HG03097 (cell line): ENCODE measurements at regions not wholly inside any gene's neighbourhood (a gene's known extent, or its start where the extent isn't known, plus 50 kb on each side); places are given as distances from the start of the nearest gene placed in this dataset.

Experiments used
- ATAC-seq: cut with Tn5 transposase; IDR thresholded peaks from one replicate; pipeline ENCODE4 v1.9.1; 2021; ENCODE audit not compliant: unreplicated experiment, low FRiP score

DNA sequence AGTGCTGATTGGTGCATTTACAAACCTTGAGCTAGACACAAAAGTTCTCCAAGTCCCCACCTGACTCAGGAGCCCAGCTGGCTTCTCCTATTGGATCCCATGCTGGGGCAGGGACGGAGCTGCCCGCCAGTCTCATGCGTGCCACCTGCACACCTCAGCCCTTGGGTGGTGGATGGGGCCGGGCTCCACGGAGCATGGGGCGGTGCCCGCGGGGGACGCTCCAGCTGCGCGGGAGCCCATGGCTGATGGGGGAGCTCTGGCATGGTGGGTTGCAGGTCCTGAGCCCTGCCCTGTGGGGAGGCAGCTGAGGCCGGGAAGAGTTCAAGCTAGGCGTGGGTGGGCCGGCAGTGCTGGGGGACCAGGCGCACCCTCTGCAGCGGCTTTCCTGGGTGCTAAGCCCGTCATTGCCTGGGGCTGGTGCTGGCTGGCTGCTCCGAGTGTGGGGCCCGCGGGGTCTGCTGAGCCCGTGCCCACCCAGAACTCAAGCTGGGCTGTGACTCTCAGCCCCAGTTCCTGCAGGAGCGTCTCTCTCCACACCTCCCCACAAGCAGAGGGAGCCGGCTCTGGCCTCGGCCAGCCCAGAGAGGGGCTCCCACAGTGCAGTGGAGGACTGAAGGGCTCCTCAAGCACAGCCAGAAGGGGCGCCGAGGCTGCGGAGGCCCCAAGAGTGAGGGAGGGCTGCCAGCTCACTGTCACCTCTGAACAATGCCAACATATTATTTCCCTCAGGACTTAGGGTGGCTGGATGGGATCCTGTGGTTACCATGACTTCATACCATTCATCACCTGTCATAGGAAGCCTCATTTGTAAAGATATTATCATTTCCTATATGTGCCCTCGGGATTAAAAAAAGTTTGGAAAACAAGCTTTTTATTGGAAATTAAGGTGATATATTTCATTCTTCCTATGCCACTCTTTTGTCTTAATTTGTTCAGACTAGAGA, 688.7 kb downstream of the ETS1 start:
- ATAC-seq = no peak

DNA sequence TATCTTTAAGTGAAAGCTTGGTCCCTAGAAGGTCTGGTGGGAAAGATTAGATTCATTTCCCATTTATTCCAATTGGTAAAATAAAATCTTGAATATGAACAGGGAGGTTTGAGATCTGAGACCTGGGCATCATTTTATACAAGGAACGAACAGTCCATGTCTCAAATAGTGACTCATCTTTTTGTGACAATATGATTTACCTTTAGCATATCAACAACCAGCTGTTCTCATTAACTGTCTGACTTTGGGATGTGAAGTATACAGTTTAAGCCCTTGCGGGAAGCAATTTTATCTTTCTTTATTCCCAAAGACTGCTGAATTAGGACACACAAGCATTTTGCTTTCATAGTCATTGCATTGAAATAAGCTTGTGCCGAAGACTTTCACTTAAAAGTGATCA, 691.6 kb downstream of the ETS1 start:
- ATAC-seq = no peak

- ATAC-seq = no peak
Observed at GRCh38 chr11:127894316-127894715, 693.0 kb downstream of the ETS1 start.

- ATAC-seq = no peak
Observed at GRCh38 chr11:127890030-127890615, 697.2 kb downstream of the ETS1 start.

DNA sequence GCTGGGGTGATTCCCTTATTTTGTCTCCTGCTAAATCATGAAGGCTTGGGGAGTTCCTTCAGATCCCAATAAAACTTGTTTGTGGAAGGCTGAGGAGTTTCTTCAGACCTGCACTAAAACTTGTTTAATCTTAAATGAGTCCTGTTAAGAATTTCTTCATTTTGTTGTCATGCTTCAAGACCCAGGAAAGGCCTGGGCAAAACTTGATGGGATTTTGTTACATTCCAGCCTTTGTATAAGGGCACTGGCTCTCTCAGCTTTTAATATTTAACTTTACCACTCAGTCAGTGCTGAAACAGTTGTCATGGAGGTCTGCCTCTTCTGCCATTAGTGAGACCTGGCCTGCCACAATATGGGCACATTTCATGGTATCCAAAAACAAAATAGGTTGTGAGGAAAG, 699.0 kb downstream of the ETS1 start:
- ATAC-seq = no peak

GRCh38 chr11:127875131-127875530, 712.2 kb downstream of the ETS1 start:
- no peak for ATAC-seq

- no peak for ATAC-seq
Observed at GRCh38 chr11:127873478-127873877, 713.9 kb downstream of the ETS1 start.

- ATAC-seq = no peak
Observed at GRCh38 chr11:127866109-127866508, 721.2 kb downstream of the ETS1 start.

DNA sequence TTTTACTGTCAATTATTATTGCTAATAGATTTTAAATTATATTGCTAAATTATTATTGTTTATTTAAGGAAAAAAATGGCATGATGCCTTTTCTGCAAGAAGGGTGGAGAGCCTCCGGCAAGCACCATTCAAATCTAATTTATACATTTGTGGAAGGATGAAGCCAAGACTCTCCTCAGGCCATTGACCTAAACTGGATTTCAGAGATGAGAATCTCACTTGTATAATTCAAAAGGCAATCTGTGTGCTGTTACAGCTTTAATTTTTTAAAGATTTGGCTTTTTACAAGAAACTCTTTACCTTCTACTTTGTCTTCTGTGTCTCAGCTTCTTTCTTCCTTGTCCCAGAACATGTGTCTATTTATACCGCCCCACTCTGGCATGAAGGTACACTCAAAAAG, 722.5 kb downstream of the ETS1 start:
- ATAC-seq = no peak

GRCh38 chr11:127862406-127862805, 725.0 kb downstream of the ETS1 start:
- ATAC-seq = no peak

GRCh38 chr11:127859941-127860354, 727.4 kb downstream of the ETS1 start:
- ATAC-seq = no peak

GRCh38 chr11:127844876-127845275, 742.5 kb downstream of the ETS1 start:
- no peak for ATAC-seq

- no peak for ATAC-seq
Observed at GRCh38 chr11:127843483-127844396, 743.6 kb downstream of the ETS1 start.

GRCh38 chr11:127825183-127825582, 762.2 kb downstream of the ETS1 start:
- ATAC-seq = no peak

- ATAC-seq = no peak
Observed at GRCh38 chr11:127818625-127819024, 768.7 kb downstream of the ETS1 start.

DNA sequence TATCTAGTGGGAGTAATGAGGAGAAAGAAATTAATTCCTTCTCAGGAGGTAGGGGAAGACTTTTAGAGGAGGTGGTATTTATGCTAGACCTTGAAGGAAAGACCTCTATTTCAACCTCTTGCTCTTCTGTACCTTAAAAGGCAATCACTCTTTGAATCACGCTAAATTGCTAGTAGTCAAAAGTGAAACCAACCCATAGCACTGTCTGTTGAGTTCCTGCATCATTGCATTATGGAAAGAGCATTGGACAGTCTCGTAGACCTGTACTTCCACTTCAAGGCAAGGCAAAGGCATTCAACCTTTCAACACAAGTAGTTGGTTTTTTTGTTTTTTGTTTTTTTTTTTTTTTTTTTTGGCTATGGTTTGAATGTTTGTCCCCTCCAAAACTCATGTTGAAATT, 770.4 kb downstream of the ETS1 start:
- no peak for ATAC-seq

DNA sequence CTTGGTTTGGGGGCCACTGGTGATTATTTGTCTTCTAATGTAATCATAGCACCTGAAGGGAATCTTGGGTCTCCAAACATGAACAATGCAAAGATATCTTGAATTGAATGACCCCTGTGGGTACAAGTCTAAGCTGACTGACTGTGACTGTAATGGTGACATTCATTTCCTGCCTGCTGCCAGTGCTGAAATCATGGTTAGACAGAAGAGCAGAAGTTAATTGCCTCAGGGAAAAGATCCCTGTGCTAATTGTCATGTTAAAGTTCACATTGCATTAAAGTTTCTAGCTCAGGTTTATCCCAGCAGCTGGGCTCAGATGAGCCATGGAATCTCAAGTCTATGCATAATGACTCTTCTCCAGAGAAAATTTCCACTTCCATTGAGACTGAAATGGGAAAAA, 772.0 kb downstream of the ETS1 start:
- no peak for ATAC-seq

- no peak for ATAC-seq
Observed at GRCh38 chr11:127806501-127806900, 780.9 kb downstream of the ETS1 start.

- ATAC-seq = no peak
Observed at GRCh38 chr11:127805771-127806170, 781.6 kb downstream of the ETS1 start.

- ATAC-seq = no peak
Observed at GRCh38 chr11:127804747-127805400, 782.5 kb downstream of the ETS1 start.

- no peak for ATAC-seq
Observed at GRCh38 chr11:127803755-127804154, 783.6 kb downstream of the ETS1 start.
